ENCODE measurements at regions not wholly inside any gene's neighbourhood (a gene's known extent, or its start where the extent isn't known, plus 50 kb on each side); places are given as distances from the start of the nearest gene placed in this dataset.
"Not testable (repeated sequence)": the region's sequence is repeated elsewhere in the genome, so short reads cannot be mapped to it uniquely, and the experiment has no call there.

DNA sequence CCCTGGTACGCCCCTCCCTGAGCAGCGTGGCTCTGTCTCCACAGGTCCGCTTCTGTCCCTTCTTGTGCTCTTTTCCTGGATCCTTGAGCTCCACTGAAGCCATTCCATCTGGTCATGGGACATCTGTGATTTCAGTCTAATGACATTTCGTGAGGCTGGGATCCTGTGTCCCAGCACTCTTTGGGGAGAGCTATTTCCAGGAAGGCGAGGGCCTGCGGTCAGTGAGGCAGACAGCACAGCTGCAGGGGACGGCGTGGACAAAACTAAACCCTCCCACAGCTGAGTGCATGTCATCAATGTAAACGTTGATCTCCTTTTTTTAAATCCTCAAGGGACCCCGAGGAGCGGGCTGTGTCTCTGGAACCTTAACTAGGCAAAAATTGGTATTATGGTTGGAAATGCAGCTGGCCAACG, 127.7 kb downstream of the DACT1 start:
- DNase-seq (ENCODE audit: low read depth in 4 of 6, low spot score in 6 of 6): no peak
- 59% methylated on average over 6 of the region's 12 CpGs for WGBS (ENCODE audit: insufficient coverage)
- Histone ChIP-seq H3K36me3 (ENCODE audit: control insufficient read depth, insufficient read depth, low read length) (no peaks in the 10 kb centered on the region), H3K27ac (ENCODE audit: low read depth, low read length) (peak overlapping the region; percentile 64), H3K4me1 (ENCODE audit: control insufficient read depth, insufficient read depth, low read length) (peaks cover 18% of the 10 kb centered on the region), H3K4me3 (ENCODE audit: low read depth, low read length) (no peak overlapping the region), H3K27me3 (ENCODE audit: control insufficient read depth, insufficient read depth, low read length) (no peaks in the 10 kb centered on the region), H3K9me3 (ENCODE audit: control insufficient read depth, insufficient read depth, low read length) (no peaks in the 10 kb centered on the region)

DNA sequence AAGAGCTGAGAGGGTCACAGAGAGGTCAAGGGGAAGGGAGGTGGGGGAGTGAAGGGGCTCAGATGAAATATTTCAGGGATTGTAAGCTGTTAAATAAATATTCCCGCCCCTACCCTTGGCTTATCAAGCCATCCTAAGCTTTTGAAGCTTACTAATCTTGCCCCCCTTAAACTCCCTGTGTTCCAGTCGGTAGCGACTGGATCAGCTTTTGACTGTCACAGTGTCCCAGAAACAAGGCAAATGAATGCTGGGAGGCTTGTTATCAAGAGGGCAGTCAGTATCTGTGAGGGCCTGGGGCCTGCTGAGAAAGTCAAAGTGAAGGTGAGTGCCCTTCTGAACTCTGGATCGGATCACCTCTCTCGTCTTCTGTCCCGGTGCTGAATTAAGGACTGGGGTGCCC, 128.1 kb downstream of the DACT1 start:
- H3K9me3 ChIP-seq (ENCODE audit: control insufficient read depth, insufficient read depth, low read length): no peaks in the 10 kb centered on the region
- no peak for DNase-seq (ENCODE audit: low read depth in 4 of 6, low spot score in 6 of 6)
- no CpG with 5 or more reads among the region's 6 CpGs for WGBS (ENCODE audit: insufficient coverage)
- H3K27ac ChIP-seq (ENCODE audit: low read depth, low read length): peak overlapping the region; percentile 64
- H3K27me3 ChIP-seq (ENCODE audit: control insufficient read depth, insufficient read depth, low read length): no peaks in the 10 kb centered on the region
- no peak overlapping the region for H3K4me3 ChIP-seq (ENCODE audit: low read depth, low read length)
- H3K4me1 ChIP-seq (ENCODE audit: control insufficient read depth, insufficient read depth, low read length): peaks cover 18% of the 10 kb centered on the region
- no peaks in the 10 kb centered on the region for H3K36me3 ChIP-seq (ENCODE audit: control insufficient read depth, insufficient read depth, low read length)

DNA sequence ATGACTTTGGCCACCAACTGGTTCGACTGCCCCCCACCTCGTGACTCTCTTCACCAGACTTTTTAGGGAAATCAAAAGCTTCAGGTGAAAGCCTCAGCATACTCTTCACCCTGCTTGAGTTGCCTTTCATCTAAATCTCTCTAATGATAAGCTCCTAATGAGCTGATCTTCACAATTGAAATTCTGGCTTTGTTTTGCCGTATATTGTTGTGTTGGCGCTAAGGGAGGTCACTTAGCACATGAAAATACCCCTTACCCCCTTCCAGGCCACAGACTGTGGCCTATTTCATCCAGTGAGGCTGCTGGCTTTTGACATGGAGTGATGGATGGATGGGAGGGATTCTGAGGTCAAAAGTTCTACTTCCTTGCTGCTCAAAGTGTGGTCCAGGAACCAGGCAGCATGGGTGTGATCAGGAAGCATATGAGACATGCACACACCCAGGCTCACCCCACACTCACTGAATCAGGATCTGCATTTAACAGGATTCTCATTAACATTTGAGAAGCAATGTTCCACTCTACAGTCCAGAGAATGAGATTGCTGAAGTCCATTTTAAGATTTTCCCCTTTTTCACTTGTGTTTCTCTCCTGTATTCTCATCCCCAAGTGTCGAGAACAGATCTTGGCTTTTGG, 131.4 kb downstream of the DACT1 start:
- Histone ChIP-seq H3K4me3 (ENCODE audit: low read depth, low read length) (no peak overlapping the region), H3K9me3 (ENCODE audit: control insufficient read depth, insufficient read depth, low read length) (no peaks in the 10 kb centered on the region), H3K4me1 (ENCODE audit: control insufficient read depth, insufficient read depth, low read length) (peaks cover 10% of the 10 kb centered on the region), H3K27ac (ENCODE audit: low read depth, low read length) (no peak overlapping the region), H3K27me3 (ENCODE audit: control insufficient read depth, insufficient read depth, low read length) (no peaks in the 10 kb centered on the region), H3K36me3 (ENCODE audit: control insufficient read depth, insufficient read depth, low read length) (no peaks in the 10 kb centered on the region)
- WGBS (ENCODE audit: insufficient coverage): 50% methylated on average over 2 of the region's 5 CpGs
- DNase-seq (ENCODE audit: low read depth in 4 of 6, low spot score in 6 of 6): no peak

- Histone ChIP-seq H3K4me1 (ENCODE audit: control insufficient read depth, insufficient read depth, low read length) (peaks cover 10% of the 10 kb centered on the region), H3K27me3 (ENCODE audit: control insufficient read depth, insufficient read depth, low read length) (no peaks in the 10 kb centered on the region), H3K36me3 (ENCODE audit: control insufficient read depth, insufficient read depth, low read length) (no peaks in the 10 kb centered on the region), H3K27ac (ENCODE audit: low read depth, low read length) (no peak overlapping the region), H3K4me3 (ENCODE audit: low read depth, low read length) (no peak overlapping the region), H3K9me3 (ENCODE audit: control insufficient read depth, insufficient read depth, low read length) (no peaks in the 10 kb centered on the region)
- WGBS (ENCODE audit: insufficient coverage): no CpG with 5 or more reads among the region's 2 CpGs
- no peak for DNase-seq (ENCODE audit: low read depth in 4 of 6, low spot score in 6 of 6)
Measured at GRCh38 chr14:58769771-58770170, 132.0 kb downstream of the DACT1 start.

DNA sequence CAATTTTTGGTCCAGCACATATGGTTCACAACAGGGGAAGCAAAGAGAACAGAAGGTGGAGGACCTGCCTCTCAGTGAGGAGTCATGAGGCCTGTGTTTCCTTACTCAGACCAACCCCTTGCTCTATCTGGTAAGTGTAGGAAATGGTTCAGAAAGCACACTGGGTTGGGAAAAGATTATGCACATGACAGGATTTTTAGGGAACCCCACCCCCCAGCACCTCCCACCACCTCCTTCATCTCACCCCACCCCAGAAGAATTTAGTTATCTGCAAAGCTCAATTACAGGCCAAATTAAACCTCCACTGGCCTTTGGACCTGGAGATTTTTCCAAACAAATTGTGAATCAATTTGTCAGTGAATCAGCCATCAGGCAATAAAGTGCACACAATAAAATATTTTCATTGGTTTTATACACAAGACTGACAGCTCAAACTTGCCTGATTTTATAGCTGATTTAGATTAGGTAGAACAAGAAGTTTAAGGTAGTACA, 132.8 kb downstream of the DACT1 start:
- no peak overlapping the region for H3K4me3 ChIP-seq (ENCODE audit: low read depth, low read length)
- H3K4me1 ChIP-seq (ENCODE audit: control insufficient read depth, insufficient read depth, low read length): peaks cover 6% of the 10 kb centered on the region
- DNase-seq (ENCODE audit: low read depth in 4 of 6, low spot score in 6 of 6): no peak
- H3K36me3 ChIP-seq (ENCODE audit: control insufficient read depth, insufficient read depth, low read length): no peaks in the 10 kb centered on the region
- no peaks in the 10 kb centered on the region for H3K9me3 ChIP-seq (ENCODE audit: control insufficient read depth, insufficient read depth, low read length)
- no peaks in the 10 kb centered on the region for H3K27me3 ChIP-seq (ENCODE audit: control insufficient read depth, insufficient read depth, low read length)
- no peak overlapping the region for H3K27ac ChIP-seq (ENCODE audit: low read depth, low read length)

GRCh38 chr14:58771016-58771415, 133.3 kb downstream of the DACT1 start:
- no peak for DNase-seq (ENCODE audit: low read depth in 4 of 6, low spot score in 6 of 6)
- H3K27me3 ChIP-seq (ENCODE audit: control insufficient read depth, insufficient read depth, low read length): no peaks in the 10 kb centered on the region
- H3K27ac ChIP-seq (ENCODE audit: low read depth, low read length): no peak overlapping the region
- WGBS (ENCODE audit: insufficient coverage): 90% methylated on average over 2 of the region's 6 CpGs
- H3K4me3 ChIP-seq (ENCODE audit: low read depth, low read length): no peak overlapping the region
- H3K9me3 ChIP-seq (ENCODE audit: control insufficient read depth, insufficient read depth, low read length): no peaks in the 10 kb centered on the region
- H3K4me1 ChIP-seq (ENCODE audit: control insufficient read depth, insufficient read depth, low read length): peaks cover under 1% of the 10 kb centered on the region
- no peaks in the 10 kb centered on the region for H3K36me3 ChIP-seq (ENCODE audit: control insufficient read depth, insufficient read depth, low read length)

DNA sequence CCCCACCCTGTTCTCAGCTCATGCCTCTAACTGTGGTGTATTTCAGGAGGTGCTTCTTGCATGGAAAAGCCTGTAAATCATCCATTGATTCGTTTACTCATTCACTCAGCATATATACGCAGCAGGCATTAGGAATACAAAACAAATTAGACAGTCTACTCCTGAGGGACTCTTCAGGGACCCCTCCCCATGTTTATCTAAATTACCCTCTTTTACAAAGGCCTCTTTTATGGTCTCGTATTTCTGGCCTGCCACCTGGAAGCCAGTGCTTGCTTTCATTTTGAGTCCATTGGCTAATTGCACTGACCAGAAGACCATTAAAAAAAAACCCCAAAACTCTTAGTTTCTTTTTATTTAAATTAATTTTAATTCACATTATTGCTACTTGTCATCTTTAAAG, 134.4 kb downstream of the DACT1 start:
- H3K36me3 ChIP-seq (ENCODE audit: control insufficient read depth, insufficient read depth, low read length): no peaks in the 10 kb centered on the region
- no peaks in the 10 kb centered on the region for H3K9me3 ChIP-seq (ENCODE audit: control insufficient read depth, insufficient read depth, low read length)
- H3K27ac ChIP-seq (ENCODE audit: low read depth, low read length): no peak overlapping the region
- H3K4me3 ChIP-seq (ENCODE audit: low read depth, low read length): no peak overlapping the region
- 29% methylated on average over 3 of the region's 3 CpGs for WGBS (ENCODE audit: insufficient coverage)
- no peaks in the 10 kb centered on the region for H3K27me3 ChIP-seq (ENCODE audit: control insufficient read depth, insufficient read depth, low read length)
- DNase-seq (ENCODE audit: low read depth in 4 of 6, low spot score in 6 of 6): peak in 1 of 6 donors; percentile 56
- H3K4me1 ChIP-seq (ENCODE audit: control insufficient read depth, insufficient read depth, low read length): no peaks in the 10 kb centered on the region

DNA sequence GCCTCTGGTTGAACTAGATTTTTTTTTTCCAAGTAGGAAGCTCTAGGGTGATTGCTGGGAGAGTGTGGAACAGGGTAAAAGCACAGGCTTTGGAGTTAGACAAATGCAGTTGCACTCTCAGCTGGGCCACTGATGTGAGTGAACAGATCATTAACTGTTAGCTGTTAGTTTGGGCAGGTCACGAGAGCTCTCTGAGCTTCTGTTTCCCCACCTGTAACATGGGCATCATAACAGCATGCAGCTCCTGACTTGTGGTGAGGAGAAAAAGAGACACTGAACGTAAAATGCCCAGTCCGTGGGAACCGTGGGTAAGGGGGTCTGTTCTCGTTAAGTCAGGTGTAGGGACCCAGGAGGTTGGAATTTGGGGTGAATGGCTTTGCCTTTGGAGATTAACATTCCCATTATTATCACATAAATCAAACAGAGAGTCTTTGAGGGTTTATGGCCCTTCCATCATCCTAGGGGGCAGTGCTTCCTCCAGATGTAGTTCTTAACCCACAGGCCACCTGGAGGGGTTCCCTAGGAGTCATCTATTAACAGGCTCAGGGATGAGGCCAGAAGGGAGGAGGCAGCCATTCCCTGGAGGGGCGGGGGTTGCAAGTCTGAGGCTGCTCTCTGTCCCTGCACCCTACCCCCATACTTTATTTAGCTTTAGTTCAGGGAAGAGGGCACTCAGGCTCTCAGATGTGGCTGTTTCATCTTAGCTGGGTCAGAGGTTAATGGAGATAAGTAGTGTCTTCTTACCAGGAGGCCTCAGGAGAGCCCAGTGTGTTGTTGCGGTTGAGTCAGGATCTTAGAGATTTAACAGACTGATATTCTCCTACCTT, 135.2 kb downstream of the DACT1 start:
- WGBS (ENCODE audit: insufficient coverage): 71% methylated on average over 2 of the region's 7 CpGs
- no peaks in the 10 kb centered on the region for H3K9me3 ChIP-seq (ENCODE audit: control insufficient read depth, insufficient read depth, low read length)
- no peak overlapping the region for H3K4me3 ChIP-seq (ENCODE audit: low read depth, low read length)
- no peaks in the 10 kb centered on the region for H3K36me3 ChIP-seq (ENCODE audit: control insufficient read depth, insufficient read depth, low read length)
- peaks cover 7% of the 10 kb centered on the region for H3K4me1 ChIP-seq (ENCODE audit: control insufficient read depth, insufficient read depth, low read length)
- no peaks in the 10 kb centered on the region for H3K27me3 ChIP-seq (ENCODE audit: control insufficient read depth, insufficient read depth, low read length)
- H3K27ac ChIP-seq (ENCODE audit: low read depth, low read length): no peak overlapping the region
- no peak for DNase-seq (ENCODE audit: low read depth in 4 of 6, low spot score in 6 of 6)

GRCh38 chr14:58774531-58774930, 136.8 kb downstream of the DACT1 start:
- H3K27me3 ChIP-seq (ENCODE audit: control insufficient read depth, insufficient read depth, low read length): no peaks in the 10 kb centered on the region
- peak in 1 of 6 donors; percentile 95 for DNase-seq (ENCODE audit: low read depth in 4 of 6, low spot score in 6 of 6)
- peaks cover 7% of the 10 kb centered on the region for H3K4me1 ChIP-seq (ENCODE audit: control insufficient read depth, insufficient read depth, low read length)
- no peaks in the 10 kb centered on the region for H3K36me3 ChIP-seq (ENCODE audit: control insufficient read depth, insufficient read depth, low read length)
- no peaks in the 10 kb centered on the region for H3K9me3 ChIP-seq (ENCODE audit: control insufficient read depth, insufficient read depth, low read length)
- no peak overlapping the region for H3K27ac ChIP-seq (ENCODE audit: low read depth, low read length)
- H3K4me3 ChIP-seq (ENCODE audit: low read depth, low read length): no peak overlapping the region
- 100% methylated on average over 1 of the region's 1 CpG for WGBS (ENCODE audit: insufficient coverage)

DNA sequence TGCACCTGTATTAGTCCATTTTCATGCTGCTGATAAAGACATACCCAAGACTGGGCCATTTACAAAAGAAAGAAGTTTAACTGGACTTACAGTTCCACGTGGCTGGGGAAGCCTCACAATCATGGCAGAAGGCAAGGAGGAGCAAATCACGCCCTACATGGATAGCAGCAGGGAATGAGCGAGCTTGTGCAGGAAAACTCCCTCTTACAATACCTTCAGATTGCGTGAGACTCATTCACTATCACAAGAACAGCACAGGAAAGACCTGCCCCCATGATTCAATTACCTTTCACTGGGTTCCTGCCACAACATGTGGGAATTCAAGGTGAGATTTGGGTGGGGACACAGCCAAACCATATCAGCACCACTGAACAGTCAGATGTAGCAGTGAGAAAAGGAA, 137.4 kb downstream of the DACT1 start:
- H3K4me1 ChIP-seq (ENCODE audit: control insufficient read depth, insufficient read depth, low read length); H3K4me3 ChIP-seq (ENCODE audit: low read depth, low read length); H3K36me3 ChIP-seq (ENCODE audit: control insufficient read depth, insufficient read depth, low read length); H3K27ac ChIP-seq (ENCODE audit: low read depth, low read length); H3K27me3 ChIP-seq (ENCODE audit: control insufficient read depth, insufficient read depth, low read length); DNase-seq (ENCODE audit: low read depth in 4 of 6, low spot score in 6 of 6); H3K9me3 ChIP-seq (ENCODE audit: control insufficient read depth, insufficient read depth, low read length): not testable (repeated sequence)
- 92% methylated on average over 3 of the region's 4 CpGs for WGBS (ENCODE audit: insufficient coverage)
